Neutrophil (primary cell): ENCODE measurements at regions not wholly inside any gene's neighbourhood (a gene's known extent, or its start where the extent isn't known, plus 50 kb on each side); places are given as distances from the start of the nearest gene placed in this dataset.

Experiments used
- H3K27ac ChIP-seq: fragments of 200-600 bp; sonication (generic); 2 replicates; pipeline ENCODE4 v1.5.1; 2016; ENCODE audit warnings: mild to moderate bottlenecking, moderate library complexity
- H3K27me3 ChIP-seq: fragments of 200-600 bp; sonication (generic); 2 replicates; pipeline ENCODE4 v1.6.0; 2016; ENCODE audit warnings: mild to moderate bottlenecking
- H3K36me3 ChIP-seq: fragments of 200-600 bp; sonication (generic); 2 replicates; pipeline ENCODE4 v1.5.1; 2017
- H3K4me1 ChIP-seq, 2 experiments: fragments of 200-600 bp in 1 of 2; sonication (generic) in 1 of 2; 1 replicate in 1 of 2; 2 replicates in 1 of 2; pipeline versions ENCODE4 v1.5.1 to v1.6.1; 2013 to 2016; ENCODE audit warnings: low read depth in 1 of 2, low read length in 1 of 2, mild to moderate bottlenecking in 1 of 2, moderate library complexity in 1 of 2; ENCODE audit not compliant: control insufficient read depth in 1 of 2, insufficient read depth in 1 of 2
- H3K4me3 ChIP-seq, 2 experiments: fragments of 200-600 bp in 1 of 2; sonication (generic) in 1 of 2; 1 replicate in 1 of 2; 2 replicates in 1 of 2; pipeline ENCODE4 v1.5.1; 2013 to 2016; ENCODE audit warnings: low read depth in 1 of 2, low read length in 1 of 2, mild to moderate bottlenecking in 1 of 2, moderate library complexity in 1 of 2
- H3K9me3 ChIP-seq: fragments of 200-600 bp; sonication (generic); 2 replicates; pipeline ENCODE4 v1.5.1; 2016
- TF ChIP-seq, protein P1 (sequence below): fragments of 200-600 bp; sonication (generic); IDR thresholded peaks from 2 replicates; pipeline ENCODE4 v1.5.1; 2016; ENCODE audit warnings: antibody characterized with exemption

DNA sequence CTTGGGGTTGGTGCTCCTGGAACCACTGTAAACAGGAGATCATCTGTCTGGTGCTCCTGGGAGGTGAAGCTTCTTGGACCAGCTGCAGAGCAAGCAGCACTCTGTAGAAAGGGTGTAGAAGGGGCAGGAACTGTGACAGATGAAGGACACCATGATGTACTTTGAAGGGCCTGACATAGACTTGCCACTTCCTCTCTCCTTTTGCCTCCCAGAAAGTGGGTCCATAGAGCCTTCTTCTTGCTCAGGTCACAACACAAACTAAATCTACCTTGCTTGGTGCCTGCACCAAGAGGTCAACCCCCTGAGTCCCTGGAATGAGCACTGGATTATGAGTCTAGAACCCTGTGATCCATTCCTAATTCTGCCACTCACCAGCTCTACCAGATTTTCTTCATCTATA lies 176.1 kb upstream of the HES1 start:
- TF ChIP-seq, protein P1, sequence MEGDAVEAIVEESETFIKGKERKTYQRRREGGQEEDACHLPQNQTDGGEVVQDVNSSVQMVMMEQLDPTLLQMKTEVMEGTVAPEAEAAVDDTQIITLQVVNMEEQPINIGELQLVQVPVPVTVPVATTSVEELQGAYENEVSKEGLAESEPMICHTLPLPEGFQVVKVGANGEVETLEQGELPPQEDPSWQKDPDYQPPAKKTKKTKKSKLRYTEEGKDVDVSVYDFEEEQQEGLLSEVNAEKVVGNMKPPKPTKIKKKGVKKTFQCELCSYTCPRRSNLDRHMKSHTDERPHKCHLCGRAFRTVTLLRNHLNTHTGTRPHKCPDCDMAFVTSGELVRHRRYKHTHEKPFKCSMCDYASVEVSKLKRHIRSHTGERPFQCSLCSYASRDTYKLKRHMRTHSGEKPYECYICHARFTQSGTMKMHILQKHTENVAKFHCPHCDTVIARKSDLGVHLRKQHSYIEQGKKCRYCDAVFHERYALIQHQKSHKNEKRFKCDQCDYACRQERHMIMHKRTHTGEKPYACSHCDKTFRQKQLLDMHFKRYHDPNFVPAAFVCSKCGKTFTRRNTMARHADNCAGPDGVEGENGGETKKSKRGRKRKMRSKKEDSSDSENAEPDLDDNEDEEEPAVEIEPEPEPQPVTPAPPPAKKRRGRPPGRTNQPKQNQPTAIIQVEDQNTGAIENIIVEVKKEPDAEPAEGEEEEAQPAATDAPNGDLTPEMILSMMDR: no peak
- Histone ChIP-seq H3K4me1 (no peaks in the 10 kb centered on the region), H3K27ac (no peak overlapping the region), H3K4me3 (no peak overlapping the region), H3K9me3 (no peaks in the 10 kb centered on the region), H3K36me3 (no peaks in the 10 kb centered on the region), H3K27me3 (peaks cover 75% of the 10 kb centered on the region)

DNA sequence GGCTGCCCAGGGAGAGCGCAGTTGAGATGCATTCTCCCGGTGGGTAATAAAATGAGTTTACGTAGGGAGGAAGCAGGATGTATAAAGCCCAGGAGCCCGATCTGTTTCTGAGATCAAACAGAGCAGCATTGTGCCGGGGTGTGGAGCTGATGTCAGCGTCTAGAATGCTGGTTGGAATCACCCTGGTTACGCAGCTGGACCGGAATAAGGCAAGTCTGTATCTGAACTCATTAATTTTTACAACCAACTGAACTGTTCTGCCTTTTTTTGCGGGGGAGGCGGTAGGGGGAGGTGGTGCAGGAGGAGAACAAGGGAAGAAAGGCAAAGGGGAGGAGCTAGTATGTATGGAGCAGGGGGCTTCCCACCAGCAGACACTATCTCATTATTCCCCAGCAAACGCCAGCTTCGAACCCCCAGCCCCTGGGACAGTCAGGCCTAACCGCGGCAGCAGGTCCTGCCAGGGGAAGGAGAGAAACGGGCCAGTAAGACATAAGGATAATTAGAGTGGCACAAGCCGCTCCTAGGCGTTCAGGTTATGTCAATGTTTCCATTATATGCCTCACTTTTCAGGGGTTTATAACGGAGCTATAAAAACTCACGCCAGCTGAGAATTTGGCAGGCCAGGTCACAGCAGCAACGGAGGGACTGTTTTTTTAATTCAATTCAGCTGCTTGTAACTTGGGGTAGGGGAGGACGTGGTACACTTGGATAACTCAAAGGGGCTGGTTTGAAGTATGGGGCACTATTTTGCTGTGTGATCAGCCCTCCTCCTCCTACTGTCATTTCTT lies 175.3 kb upstream of the HES1 start:
- H3K9me3 ChIP-seq: no peaks in the 10 kb centered on the region
- H3K4me1 ChIP-seq: no peaks in the 10 kb centered on the region
- no peak overlapping the region for H3K4me3 ChIP-seq
- H3K27me3 ChIP-seq: peaks cover 83% of the 10 kb centered on the region
- no peaks in the 10 kb centered on the region for H3K36me3 ChIP-seq
- H3K27ac ChIP-seq: no peak overlapping the region
- TF ChIP-seq, protein P1: no peak

DNA sequence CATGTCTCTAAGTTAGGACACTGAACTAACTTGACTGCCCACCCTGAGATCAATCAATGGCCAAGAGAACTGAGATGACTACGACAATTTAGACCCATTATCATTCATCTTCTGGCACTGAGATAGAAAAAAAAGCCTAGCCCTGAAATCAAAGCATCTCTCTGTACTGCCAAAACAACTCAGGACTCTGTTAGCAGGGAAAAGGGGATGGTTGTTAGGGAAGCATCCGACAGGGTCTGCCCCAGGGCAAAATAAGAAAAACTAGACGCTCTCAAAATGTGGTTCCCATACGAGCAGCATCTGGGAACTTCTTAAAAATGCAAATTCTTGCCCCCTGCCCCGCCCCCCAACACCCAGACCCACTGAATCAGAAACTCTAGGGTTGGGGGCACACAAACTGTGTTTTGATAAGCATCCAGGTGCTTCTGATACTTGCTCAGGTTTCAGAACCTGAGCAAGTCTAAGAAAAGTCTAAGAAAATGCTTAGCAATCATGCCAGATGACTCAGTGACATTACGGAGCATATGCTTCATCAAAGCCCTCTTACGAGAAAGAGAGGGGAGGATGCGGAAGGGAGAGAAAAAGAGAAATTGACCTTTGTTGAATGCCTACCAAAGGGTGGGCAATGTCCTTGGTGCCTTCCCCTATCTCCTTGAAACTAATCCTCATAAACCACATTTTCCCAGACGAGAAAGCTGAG lies 172.8 kb upstream of the HES1 start:
- H3K36me3 ChIP-seq: no peaks in the 10 kb centered on the region
- H3K4me1 ChIP-seq: no peaks in the 10 kb centered on the region
- TF ChIP-seq, protein P1: no peak
- peaks cover 90% of the 10 kb centered on the region for H3K27me3 ChIP-seq
- H3K4me3 ChIP-seq: no peak overlapping the region
- H3K27ac ChIP-seq: no peak overlapping the region
- no peaks in the 10 kb centered on the region for H3K9me3 ChIP-seq

DNA sequence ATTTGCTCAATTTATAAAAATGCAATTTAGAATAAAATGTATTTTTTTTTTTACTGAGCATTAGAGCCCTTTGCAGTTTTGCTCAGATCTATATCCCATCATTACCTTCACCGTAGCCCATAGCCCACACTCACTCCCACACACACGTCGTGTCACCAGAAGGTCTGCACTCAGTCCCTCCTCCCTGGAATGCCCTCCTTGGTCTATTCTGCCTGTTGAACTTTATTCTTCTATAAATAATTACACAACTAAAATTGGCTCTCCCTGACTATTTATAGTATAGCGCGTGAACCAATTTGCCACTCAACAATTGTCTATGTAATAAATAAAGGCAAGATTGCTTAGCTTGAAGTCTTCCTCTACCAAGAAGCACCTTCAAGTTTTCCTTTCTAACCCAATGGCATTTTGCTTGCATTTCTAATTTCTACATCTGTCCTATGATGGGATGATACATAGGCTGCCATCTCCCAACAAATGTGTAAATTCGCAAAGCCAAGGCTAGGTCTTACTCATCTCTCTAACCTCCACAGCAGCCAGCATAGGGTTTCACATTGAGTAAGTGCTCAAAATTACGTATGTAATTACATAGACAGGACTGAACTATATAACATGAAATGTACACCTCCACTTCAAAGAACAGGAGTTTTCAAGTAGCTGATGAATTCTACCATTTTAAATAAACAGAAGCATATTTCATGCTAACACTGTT lies 172.0 kb upstream of the HES1 start:
- H3K9me3 ChIP-seq: no peaks in the 10 kb centered on the region
- H3K4me3 ChIP-seq: no peak overlapping the region
- H3K36me3 ChIP-seq: no peaks in the 10 kb centered on the region
- H3K4me1 ChIP-seq: no peaks in the 10 kb centered on the region
- TF ChIP-seq, protein P1: no peak
- no peak overlapping the region for H3K27ac ChIP-seq
- peaks cover 87% of the 10 kb centered on the region for H3K27me3 ChIP-seq

DNA sequence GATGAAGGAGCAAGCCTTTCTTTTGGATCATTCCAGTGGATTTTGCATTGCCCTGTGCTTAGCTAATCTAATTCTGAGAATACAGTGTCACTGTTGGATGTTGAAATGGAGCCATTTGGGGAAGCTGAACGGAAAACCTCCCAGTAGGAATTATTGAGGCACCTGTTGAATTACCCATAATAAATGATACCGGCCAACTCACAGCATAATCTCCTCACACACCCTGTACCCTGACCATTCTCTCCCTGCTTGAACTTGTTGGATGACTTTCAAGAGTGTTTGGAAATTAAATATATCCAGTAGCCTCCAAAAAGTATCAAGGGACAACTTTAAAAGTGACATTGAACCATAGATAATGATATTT lies 171.4 kb upstream of the HES1 start:
- Histone ChIP-seq H3K27ac (no peak overlapping the region), H3K4me1 (no peaks in the 10 kb centered on the region), H3K27me3 (peaks cover 87% of the 10 kb centered on the region), H3K36me3 (no peaks in the 10 kb centered on the region), H3K4me3 (no peak overlapping the region), H3K9me3 (no peaks in the 10 kb centered on the region)
- TF ChIP-seq, protein P1: no peak
